BJ (cell line): ENCODE measurements at regions not wholly inside any gene's neighbourhood (a gene's known extent, or its start where the extent isn't known, plus 50 kb on each side); places are given as distances from the start of the nearest gene placed in this dataset.

Experiments used
- CTCF ChIA-PET: fragments of 350-600 bp; formaldehyde crosslinking; extraction: SDS; loops from one replicate; lab custom pipeline; 2021; ENCODE audit warnings: antibody characterized with exemption, inconsistent platforms; lab: Yijun Ruan, JAX
- POLR2A ChIA-PET: fragments of 300-600 bp; sonication (Branson Sonifier 250); formaldehyde crosslinking; extraction: SDS; loops from one replicate; lab custom pipeline; 2021; ENCODE audit warnings: antibody characterized with exemption; lab: Charles Lee
- DNase-seq: peaks from one replicate; pipeline ENCODE4 v3.0.0-alpha.2; 2011; ENCODE audit warnings: low read depth
- H3K27me3 ChIP-seq: 2 replicates; pipeline ENCODE4 v1.6.0; 2011; ENCODE audit warnings: low read length; ENCODE audit not compliant: control insufficient read depth, insufficient read depth
- H3K36me3 ChIP-seq: 2 replicates; pipeline ENCODE4 v1.5.1; 2011; ENCODE audit warnings: low read length; ENCODE audit not compliant: control insufficient read depth, insufficient read depth
- H3K4me3 ChIP-seq: 2 replicates; pipeline ENCODE4 v1.5.1; 2011; ENCODE audit warnings: low read depth, mild to moderate bottlenecking, control low read depth, low read length
- CTCF ChIP-seq: IDR thresholded peaks from 2 replicates; pipeline ENCODE4 v1.5.1; 2011; ENCODE audit warnings: low read depth, mild to moderate bottlenecking, control low read depth, inconsistent platforms, low read length, moderate library complexity; ENCODE audit not compliant: insufficient read depth

DNA sequence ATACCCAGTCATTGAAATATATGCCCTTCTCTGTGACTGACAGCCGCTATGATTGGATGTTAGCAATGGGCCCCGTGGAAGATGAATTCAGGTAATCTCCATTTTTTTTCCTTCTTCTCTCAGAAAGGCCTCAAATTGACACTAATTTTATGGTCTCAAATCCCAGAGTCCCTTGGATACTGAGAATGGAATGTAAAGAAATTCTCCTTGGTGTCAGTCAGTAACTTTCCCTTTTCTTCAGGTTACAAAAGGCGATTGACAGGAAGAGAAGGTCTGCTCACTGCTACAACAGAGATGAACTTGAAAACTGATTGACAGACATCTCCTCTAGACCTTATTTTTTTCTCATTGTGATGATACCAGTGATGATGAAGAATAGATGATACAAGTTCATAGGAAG is 748.3 kb downstream of the MAT2B start:
- ChIA-PET CTCF (no interaction called here), POLR2A (no interaction called here)
- H3K27me3 ChIP-seq, result no peaks in the 10 kb centered on the region
- H3K36me3 ChIP-seq, result no peaks in the 10 kb centered on the region
- no peak overlapping the region for H3K4me3 ChIP-seq
- DNase-seq, result no peak
- no peak for TF ChIP-seq CTCF

DNA sequence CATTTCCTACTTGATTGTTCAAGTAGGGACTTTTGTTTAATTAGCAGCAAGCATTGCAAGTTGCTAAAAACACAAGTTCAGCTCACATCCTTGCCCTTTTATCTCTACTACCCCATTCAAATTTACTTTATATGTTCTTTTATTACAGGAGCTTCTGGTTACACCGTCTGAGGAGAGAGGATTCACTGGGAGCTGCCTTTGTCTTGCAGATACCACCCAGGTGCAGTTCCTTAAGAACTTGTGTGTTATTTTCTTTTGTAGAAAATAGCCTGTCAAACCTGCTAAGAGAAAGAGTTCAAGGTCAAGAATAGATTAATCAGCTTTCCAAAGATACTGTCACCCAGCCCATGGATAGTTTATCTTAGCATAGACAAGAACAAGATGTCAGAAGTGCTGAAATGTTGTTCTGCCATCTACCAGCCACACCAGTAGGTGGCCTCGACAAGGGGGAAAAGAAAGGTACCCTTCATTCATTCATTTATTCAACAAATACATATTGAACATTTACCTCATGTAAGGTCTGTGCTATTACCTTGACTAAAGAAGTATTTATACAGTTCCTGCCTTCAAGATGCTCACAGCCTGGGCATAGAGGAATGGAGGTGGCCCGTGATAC is 750.3 kb downstream of the MAT2B start:
- TF ChIP-seq CTCF, result no peak
- ChIA-PET CTCF (no interaction called here), POLR2A (no interaction called here)
- H3K27me3 ChIP-seq, result no peaks in the 10 kb centered on the region
- DNase-seq, result no peak
- H3K4me3 ChIP-seq, result no peak overlapping the region
- no peaks in the 10 kb centered on the region for H3K36me3 ChIP-seq

DNA sequence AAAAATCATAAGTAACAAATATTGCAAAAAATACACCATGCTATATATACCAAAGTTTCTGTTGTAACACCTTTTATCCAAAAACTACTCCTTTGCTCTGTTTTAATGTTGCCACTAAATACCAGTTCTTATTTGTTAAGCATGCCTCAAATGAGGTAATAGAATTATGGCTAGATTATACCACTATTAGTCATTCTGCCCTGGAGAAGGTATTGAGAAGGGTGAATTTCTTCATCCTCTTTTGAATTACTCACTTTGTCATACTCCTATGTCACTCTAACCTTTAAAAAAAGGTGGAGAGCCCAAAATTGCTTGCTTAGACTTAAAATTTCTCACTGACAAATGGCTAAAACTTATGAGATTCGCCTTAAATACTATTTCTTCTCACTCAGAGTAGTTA is 750.9 kb downstream of the MAT2B start:
- CTCF ChIA-PET, result no interaction called here
- no peak overlapping the region for H3K4me3 ChIP-seq
- TF ChIP-seq CTCF, result no peak
- H3K36me3 ChIP-seq, result no peaks in the 10 kb centered on the region
- H3K27me3 ChIP-seq, result no peaks in the 10 kb centered on the region
- no peak for DNase-seq
- POLR2A ChIA-PET, result no interaction called here

DNA sequence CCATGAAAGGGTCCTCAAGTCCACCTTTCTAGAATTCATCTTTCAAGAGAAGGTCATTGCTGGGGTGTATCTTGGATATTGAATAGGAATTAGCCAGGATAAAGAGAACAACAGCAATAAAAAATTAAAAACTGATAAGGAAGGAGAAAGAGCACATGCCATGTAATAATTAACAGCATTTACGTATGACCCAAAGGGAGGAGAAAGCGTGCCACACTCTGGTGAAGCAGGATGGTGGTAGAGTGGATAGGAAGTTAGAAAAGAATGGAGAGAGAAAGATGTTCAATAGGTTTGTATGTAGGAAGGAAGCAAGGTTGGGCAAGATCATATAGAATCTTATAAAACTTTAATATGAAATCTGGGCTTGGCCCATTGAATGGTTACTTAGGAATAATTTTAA is 751.5 kb downstream of the MAT2B start:
- ChIA-PET POLR2A (no interaction called here), CTCF (no interaction called here)
- no peaks in the 10 kb centered on the region for H3K36me3 ChIP-seq
- DNase-seq, result no peak
- no peaks in the 10 kb centered on the region for H3K27me3 ChIP-seq
- TF ChIP-seq CTCF, result no peak
- no peak overlapping the region for H3K4me3 ChIP-seq

DNA sequence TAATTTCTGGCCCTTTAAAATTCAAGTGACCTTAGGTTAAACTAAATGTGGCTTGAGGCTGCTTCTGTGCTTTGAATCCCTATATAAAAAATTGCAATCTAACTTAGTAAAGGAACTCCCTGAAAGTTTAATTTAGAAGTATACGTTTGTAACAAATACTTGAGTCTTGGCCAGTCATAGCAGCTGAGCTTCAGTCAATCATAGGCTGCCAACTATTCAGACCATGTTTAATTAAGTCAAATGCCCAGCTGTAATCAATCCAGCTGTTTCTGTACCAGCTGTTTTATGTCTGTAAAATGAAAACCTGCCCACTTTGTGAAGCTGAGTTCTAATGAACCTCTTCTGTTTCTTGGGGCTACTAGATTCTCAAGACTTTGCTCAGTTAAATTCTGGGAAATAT is 760.1 kb downstream of the MAT2B start:
- Histone ChIP-seq H3K4me3 (no peak overlapping the region), H3K27me3 (no peaks in the 10 kb centered on the region), H3K36me3 (no peaks in the 10 kb centered on the region)
- CTCF ChIA-PET, result no interaction called here
- no peak for DNase-seq
- POLR2A ChIA-PET, result no interaction called here
- no peak for TF ChIP-seq CTCF
